HL-60 (cell line): ENCODE measurements at regions not wholly inside any gene's neighbourhood (a gene's known extent, or its start where the extent isn't known, plus 50 kb on each side); places are given as distances from the start of the nearest gene placed in this dataset.

Experiments
- GABPA ChIP-seq: IDR thresholded peaks from 2 replicates; pipeline ENCODE4 v1.6.1; 2012; ENCODE audit warnings: low read depth
- POLR2AphosphoS5 ChIP-seq: IDR thresholded peaks from 2 replicates; pipeline ENCODE4 v1.6.1; 2012; ENCODE audit warnings: low read depth
- TF ChIP-seq, protein P1 (sequence below): IDR thresholded peaks from one replicate; pipeline ENCODE4 v1.5.1; 2011; ENCODE audit warnings: low read length, control low read depth, inconsistent platforms; ENCODE audit not compliant: insufficient read depth

DNA sequence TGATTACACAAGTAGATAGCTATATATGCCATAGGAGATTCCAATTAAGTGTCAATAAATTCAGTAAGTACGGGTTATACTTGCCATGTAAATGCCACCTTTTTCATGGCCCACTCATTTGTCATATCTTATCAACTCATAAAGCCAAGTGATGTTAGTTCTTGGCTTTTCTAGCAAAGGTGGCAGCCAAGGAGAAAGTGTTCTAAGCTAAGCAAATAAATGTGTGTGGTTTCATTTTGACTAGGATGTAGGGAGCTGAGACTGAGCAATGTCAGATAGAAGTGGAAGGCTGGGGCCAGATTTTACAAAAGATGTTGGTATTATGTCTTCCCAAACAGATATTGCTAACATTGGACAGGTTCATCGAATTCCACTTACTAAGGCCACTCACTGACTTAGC lies 952.0 kb downstream of the SLC4A3 start:
- TF ChIP-seq, protein P1, sequence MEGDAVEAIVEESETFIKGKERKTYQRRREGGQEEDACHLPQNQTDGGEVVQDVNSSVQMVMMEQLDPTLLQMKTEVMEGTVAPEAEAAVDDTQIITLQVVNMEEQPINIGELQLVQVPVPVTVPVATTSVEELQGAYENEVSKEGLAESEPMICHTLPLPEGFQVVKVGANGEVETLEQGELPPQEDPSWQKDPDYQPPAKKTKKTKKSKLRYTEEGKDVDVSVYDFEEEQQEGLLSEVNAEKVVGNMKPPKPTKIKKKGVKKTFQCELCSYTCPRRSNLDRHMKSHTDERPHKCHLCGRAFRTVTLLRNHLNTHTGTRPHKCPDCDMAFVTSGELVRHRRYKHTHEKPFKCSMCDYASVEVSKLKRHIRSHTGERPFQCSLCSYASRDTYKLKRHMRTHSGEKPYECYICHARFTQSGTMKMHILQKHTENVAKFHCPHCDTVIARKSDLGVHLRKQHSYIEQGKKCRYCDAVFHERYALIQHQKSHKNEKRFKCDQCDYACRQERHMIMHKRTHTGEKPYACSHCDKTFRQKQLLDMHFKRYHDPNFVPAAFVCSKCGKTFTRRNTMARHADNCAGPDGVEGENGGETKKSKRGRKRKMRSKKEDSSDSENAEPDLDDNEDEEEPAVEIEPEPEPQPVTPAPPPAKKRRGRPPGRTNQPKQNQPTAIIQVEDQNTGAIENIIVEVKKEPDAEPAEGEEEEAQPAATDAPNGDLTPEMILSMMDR = no peak
- TF ChIP-seq POLR2AphosphoS5 (no peak), GABPA (no peak)
